ENCODE measurements at regions not wholly inside any gene's neighbourhood (a gene's known extent, or its start where the extent isn't known, plus 50 kb on each side); places are given as distances from the start of the nearest gene placed in this dataset.

GRCh38 chr9:87256973-87257372 is 240.7 kb upstream of the DAPK1 start:
- H3K27me3 Mint-ChIP-seq: peaks cover 26 to 38% of the 10 kb centered on the region in 2 donors
- H3K4me3 Mint-ChIP-seq: no peak overlapping the region
- DNase-seq: no peak
- H3K36me3 Mint-ChIP-seq (ENCODE audit: insufficient read depth): no peaks in the 10 kb centered on the region
- H3K27ac Mint-ChIP-seq: no peak overlapping the region
- no peaks in the 10 kb centered on the region for H3K4me1 Mint-ChIP-seq (ENCODE audit: low read depth in 2 of 2)
- H3K9me3 Mint-ChIP-seq: no peaks in the 10 kb centered on the region
- ATAC-seq (replicated peaks): no peak

DNA sequence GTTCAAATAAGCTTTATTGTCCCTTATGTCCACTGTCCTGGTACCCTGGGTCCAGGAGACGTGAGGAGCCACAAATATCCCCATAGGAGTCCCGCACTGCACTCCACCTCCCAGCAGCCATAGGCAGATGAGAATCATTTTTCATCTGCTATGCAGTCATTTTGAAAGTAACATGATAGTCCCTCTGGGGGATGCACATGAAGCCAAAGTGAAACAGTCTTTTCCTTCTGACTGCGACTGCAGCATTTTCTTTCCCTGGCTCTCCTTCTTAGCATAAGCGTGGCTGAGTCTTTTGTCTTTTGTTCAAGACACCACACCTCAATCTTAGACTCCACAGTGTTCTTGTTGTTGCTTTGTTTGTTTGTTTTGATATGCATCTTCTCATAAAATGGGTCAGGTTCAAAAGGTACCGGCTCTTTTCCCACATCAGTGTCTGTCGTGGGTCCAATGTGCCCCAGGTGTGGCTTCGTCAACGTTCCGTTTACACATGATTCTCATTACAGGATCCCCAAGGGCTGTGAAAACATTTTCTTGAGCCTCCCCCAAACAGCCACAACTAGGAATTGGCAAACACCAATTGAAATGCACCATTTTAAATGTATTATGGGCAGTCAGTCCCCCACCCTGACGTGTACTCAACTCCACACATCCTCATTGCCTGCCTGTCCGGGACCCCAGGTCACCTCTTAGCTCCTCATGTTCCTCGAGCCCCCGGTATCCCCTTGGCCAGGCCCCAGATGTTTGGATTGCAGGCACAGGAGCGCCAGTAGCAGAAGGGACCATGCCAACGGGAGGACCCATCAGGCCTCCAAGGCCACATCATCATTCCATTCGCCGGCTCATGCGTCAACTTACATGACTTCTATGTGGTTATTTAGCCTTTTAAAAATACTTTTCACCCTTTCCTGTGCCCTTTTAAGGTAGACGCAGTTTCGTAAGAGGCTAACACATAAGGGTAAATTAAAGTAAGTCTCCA is 237.8 kb upstream of the DAPK1 start:
- H3K27me3 Mint-ChIP-seq: peaks cover 26 to 32% of the 10 kb centered on the region in 2 donors
- no peak overlapping the region for H3K4me3 Mint-ChIP-seq
- H3K27ac Mint-ChIP-seq: no peak overlapping the region
- no peaks in the 10 kb centered on the region for H3K4me1 Mint-ChIP-seq (ENCODE audit: low read depth in 2 of 2)
- no peaks in the 10 kb centered on the region for H3K9me3 Mint-ChIP-seq
- H3K36me3 Mint-ChIP-seq (ENCODE audit: insufficient read depth): no peaks in the 10 kb centered on the region
- no peak for DNase-seq
- no peak for ATAC-seq (replicated peaks)

DNA sequence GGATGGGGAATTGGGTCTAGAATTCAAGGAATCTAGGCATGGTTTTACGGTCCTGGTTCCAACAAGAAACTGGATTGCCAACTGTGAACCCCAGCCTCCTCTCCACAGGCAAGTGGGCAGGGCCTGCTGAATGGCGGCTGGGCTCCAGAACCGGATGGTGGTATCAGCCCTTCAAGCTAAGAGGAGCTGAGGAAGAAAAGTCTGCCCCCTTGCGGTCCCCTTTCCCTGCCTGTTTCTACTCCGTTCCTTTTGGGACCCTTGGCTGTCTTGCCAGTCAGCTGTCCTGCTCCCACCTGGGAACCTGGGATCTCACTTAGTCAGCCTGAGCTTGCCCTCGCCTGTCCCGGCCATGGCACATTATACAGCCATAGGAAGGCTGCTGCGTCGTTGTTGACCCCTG is 234.4 kb upstream of the DAPK1 start:
- no peak overlapping the region for H3K27ac Mint-ChIP-seq
- ATAC-seq (replicated peaks) (no peak), DNase-seq (no peak)
- H3K4me1 Mint-ChIP-seq (ENCODE audit: low read depth in 2 of 2): no peaks in the 10 kb centered on the region
- H3K27me3 Mint-ChIP-seq: peaks cover 22 to 23% of the 10 kb centered on the region in 2 donors
- H3K9me3 Mint-ChIP-seq: no peaks in the 10 kb centered on the region
- no peak overlapping the region for H3K4me3 Mint-ChIP-seq
- no peaks in the 10 kb centered on the region for H3K36me3 Mint-ChIP-seq (ENCODE audit: insufficient read depth)

GRCh38 chr9:87266697-87267096 is 231.0 kb upstream of the DAPK1 start:
- Mint-ChIP-seq H3K4me1 (ENCODE audit: low read depth in 2 of 2) (peaks cover 7 to 12% of the 10 kb centered on the region in 2 donors), H3K27me3 (peaks cover 22 to 30% of the 10 kb centered on the region in 2 donors), H3K4me3 (no peak overlapping the region), H3K27ac (no peak overlapping the region), H3K9me3 (no peaks in the 10 kb centered on the region), H3K36me3 (ENCODE audit: insufficient read depth) (no peaks in the 10 kb centered on the region)
- ATAC-seq (replicated peaks) (no peak), DNase-seq (no peak)

GRCh38 chr9:87267251-87268070 is 230.2 kb upstream of the DAPK1 start:
- H3K9me3 Mint-ChIP-seq: no peaks in the 10 kb centered on the region
- ATAC-seq (replicated peaks) (no peak), DNase-seq (no peak)
- peaks cover 14 to 19% of the 10 kb centered on the region in 2 donors for H3K4me1 Mint-ChIP-seq (ENCODE audit: low read depth in 2 of 2)
- H3K36me3 Mint-ChIP-seq (ENCODE audit: insufficient read depth): no peaks in the 10 kb centered on the region
- H3K27ac Mint-ChIP-seq: no peak overlapping the region
- no peak overlapping the region for H3K4me3 Mint-ChIP-seq
- peaks cover 26 to 30% of the 10 kb centered on the region in 2 donors for H3K27me3 Mint-ChIP-seq

DNA sequence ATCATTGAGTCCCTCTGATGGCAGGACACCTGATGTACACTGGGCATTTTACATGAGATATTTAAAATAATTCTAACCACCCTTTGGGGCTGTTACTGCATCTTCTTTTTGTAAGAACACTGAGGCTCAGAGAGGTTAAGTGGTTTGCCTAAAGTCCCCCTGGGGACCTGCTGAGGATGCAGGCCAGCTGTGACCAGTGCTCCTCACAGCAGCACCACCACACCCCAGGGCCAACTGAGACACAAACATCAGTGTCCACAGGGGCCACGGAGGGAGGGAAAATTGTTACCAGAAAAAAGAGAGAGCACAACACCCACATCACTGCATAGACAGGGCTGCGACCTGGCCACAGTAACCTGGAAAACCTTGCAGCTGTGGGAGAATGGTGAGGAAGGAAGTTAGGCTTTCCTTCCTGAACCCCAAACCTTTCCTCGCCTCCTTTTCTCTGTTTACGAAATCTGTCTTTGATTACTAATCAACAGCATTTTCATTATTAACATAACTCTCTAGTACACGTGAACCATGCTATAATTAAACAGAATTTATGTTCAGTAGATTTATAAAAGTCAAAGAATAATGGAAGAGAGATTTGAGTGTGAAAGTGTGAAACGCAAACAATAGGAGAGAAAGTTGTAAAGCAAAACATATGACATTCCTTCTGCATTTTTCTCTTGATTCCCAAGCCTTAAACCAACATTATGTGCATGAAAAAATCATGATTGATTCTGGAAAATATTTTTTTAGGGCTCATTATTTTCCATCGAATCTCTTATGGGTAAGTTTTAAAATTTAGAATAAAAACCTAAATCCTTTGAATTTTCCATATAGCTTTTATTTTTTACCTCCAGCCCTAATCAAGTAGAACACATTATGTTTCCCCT is 228.1 kb upstream of the DAPK1 start:
- Mint-ChIP-seq H3K9me3 (no peaks in the 10 kb centered on the region), H3K4me1 (ENCODE audit: low read depth in 2 of 2) (peaks cover 21 to 23% of the 10 kb centered on the region in 2 donors), H3K27me3 (peaks cover 41 to 42% of the 10 kb centered on the region in 2 donors), H3K36me3 (ENCODE audit: insufficient read depth) (no peaks in the 10 kb centered on the region), H3K4me3 (no peak overlapping the region), H3K27ac (no peak overlapping the region)
- DNase-seq: no peak
- ATAC-seq (replicated peaks): no peak

DNA sequence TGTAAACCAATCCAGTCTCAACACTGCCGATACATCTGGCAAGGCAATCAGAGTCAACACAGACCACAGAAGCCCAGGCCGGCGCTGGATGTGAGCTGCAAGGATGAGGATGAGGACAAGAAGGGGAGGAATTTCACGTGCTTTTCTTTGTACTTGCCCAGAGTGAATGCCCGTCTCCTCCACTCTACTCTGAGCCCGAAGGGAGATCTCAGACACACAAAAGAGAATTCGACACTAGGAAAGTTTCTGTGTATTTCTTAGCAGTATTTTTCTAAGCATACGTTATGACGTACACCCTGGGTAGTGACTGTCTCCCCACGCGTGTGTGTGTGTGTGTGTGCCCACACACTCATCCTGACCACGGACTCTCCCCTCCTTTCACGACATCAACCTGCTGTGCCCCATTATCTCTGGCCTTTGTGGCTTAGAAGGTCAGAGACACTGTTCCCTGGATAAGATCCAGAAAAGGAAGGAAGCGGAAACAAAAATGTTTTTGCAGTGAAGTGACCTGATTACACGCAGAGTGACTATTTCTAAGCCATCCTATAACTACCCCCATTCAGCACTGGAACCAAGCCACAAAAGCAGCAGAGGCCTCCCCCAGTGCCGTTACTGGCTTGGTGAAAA is 227.3 kb upstream of the DAPK1 start:
- Mint-ChIP-seq H3K4me1 (ENCODE audit: low read depth in 2 of 2) (peaks cover 25 to 29% of the 10 kb centered on the region in 2 donors), H3K4me3 (no peak overlapping the region), H3K27me3 (peaks cover 41 to 44% of the 10 kb centered on the region in 2 donors), H3K27ac (no peak overlapping the region), H3K9me3 (no peaks in the 10 kb centered on the region), H3K36me3 (ENCODE audit: insufficient read depth) (no peaks in the 10 kb centered on the region)
- no peak for DNase-seq
- peak; percentile 36 for ATAC-seq (replicated peaks)

- Mint-ChIP-seq H3K27ac (no peak overlapping the region), H3K27me3 (peaks cover 41 to 44% of the 10 kb centered on the region in 2 donors), H3K4me3 (peak overlapping the region in 1 of 2 donors; percentile 17), H3K36me3 (ENCODE audit: insufficient read depth) (no peaks in the 10 kb centered on the region), H3K4me1 (ENCODE audit: low read depth in 2 of 2) (peaks cover 25 to 34% of the 10 kb centered on the region in 2 donors), H3K9me3 (no peaks in the 10 kb centered on the region)
- ATAC-seq (replicated peaks) (no peak), DNase-seq (no peak)
Observed at GRCh38 chr9:87270848-87271234, 226.8 kb upstream of the DAPK1 start.

GRCh38 chr9:87271696-87272477 is 225.8 kb upstream of the DAPK1 start:
- peak; percentile 51 for ATAC-seq (replicated peaks)
- Mint-ChIP-seq H3K4me3 (peak overlapping the region; percentile 17 to 61), H3K27me3 (peaks cover 41 to 44% of the 10 kb centered on the region in 2 donors), H3K9me3 (no peaks in the 10 kb centered on the region), H3K36me3 (ENCODE audit: insufficient read depth) (peaks cover 4% of the 10 kb centered on the region), H3K4me1 (ENCODE audit: low read depth in 2 of 2) (peaks cover 30 to 44% of the 10 kb centered on the region in 2 donors), H3K27ac (no peak overlapping the region)
- peak in 1 of 3 experiments; percentile 10 for DNase-seq

GRCh38 chr9:87275047-87275725 is 222.5 kb upstream of the DAPK1 start:
- H3K4me1 Mint-ChIP-seq (ENCODE audit: low read depth in 2 of 2): peaks cover 43 to 69% of the 10 kb centered on the region in 2 donors
- H3K9me3 Mint-ChIP-seq: no peaks in the 10 kb centered on the region
- H3K36me3 Mint-ChIP-seq (ENCODE audit: insufficient read depth): peaks cover 4% of the 10 kb centered on the region
- H3K4me3 Mint-ChIP-seq: peak overlapping the region in 1 of 2 donors; percentile 74
- H3K27me3 Mint-ChIP-seq: peaks cover 25 to 35% of the 10 kb centered on the region in 2 donors
- H3K27ac Mint-ChIP-seq: no peak overlapping the region
- ATAC-seq (replicated peaks): no peak
- DNase-seq: no peak

DNA sequence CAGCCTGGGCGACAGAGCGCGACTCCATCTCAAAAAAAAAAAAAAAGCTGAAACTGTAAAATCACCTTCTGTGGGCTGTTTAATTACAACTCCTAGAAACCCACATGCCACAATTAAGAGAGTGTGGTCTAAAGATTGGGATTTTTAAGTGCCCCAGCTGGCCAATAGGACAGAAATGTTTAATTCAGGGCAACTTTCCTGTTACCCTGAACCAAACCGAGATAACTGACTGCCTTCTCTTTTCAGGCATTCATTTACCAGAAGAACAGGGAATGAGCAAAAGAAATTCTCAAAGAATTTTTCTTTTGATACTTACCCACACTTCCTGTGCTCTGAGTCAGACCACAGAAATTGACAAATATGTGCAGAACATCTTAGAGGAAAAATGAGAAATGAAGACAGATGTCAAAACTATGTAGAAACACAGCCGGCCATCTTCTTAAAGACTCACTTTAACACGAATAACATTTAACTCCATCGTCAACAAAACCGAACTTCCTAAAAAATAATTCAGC is 221.3 kb upstream of the DAPK1 start:
- DNase-seq (peak in 2 of 3 experiments; percentile 2 to 23), ATAC-seq (replicated peaks) (peak; percentile 61)
- Mint-ChIP-seq H3K4me3 (peak overlapping the region; percentile 66 to 74), H3K9me3 (no peaks in the 10 kb centered on the region), H3K36me3 (ENCODE audit: insufficient read depth) (peaks cover 4% of the 10 kb centered on the region), H3K4me1 (ENCODE audit: low read depth in 2 of 2) (peaks cover 34 to 66% of the 10 kb centered on the region in 2 donors), H3K27me3 (peaks cover 22 to 30% of the 10 kb centered on the region in 2 donors), H3K27ac (peak overlapping the region; percentile 27 to 87)

All from effector memory CD8-positive, alpha-beta T cell (primary cell).